IMR-90 (cell line): ENCODE measurements at regions not wholly inside any gene's neighbourhood (a gene's known extent, or its start where the extent isn't known, plus 50 kb on each side); places are given as distances from the start of the nearest gene placed in this dataset.

ENCODE experiments used
- ATAC-seq: fragments of 200-7000 bp; cut with Tn5 transposase; 2 replicates; pipeline ENCODE4 v1.9.1; 2020; ENCODE audit warnings: low read depth, mild to moderate bottlenecking, moderate library complexity
- BruUV-seq: library from RNA; stranded (reverse); fragments of 400-500 nt; replicated peaks from 2 replicates; lab custom pipeline; 2021; lab: Mats Ljungman, UMichigan
- CTCF ChIA-PET: fragments of 300-600 bp; formaldehyde crosslinking; extraction: SDS; loops from one replicate; lab custom pipeline; 2021; ENCODE audit warnings: antibody characterized with exemption; lab: Yijun Ruan, JAX
- POLR2A ChIA-PET: fragments of 300-600 bp; sonication (Branson Sonifier 250); formaldehyde crosslinking; loops from one replicate; lab custom pipeline; 2022; ENCODE audit warnings: antibody characterized with exemption; ENCODE audit not compliant: unreplicated experiment; lab: Charles Lee
- DNase-seq: peaks from one replicate; pipeline ENCODE4 v3.0.0; 2013
- H2AFZ ChIP-seq: replicated peaks from 2 replicates; pipeline ENCODE3; 2013; ENCODE audit warnings: low read length, mild to moderate bottlenecking; ENCODE audit not compliant: poor library complexity
- H2AK5ac ChIP-seq: 2 replicates; pipeline ENCODE4 v1.6.1; 2013; ENCODE audit warnings: low read depth, low read length, inconsistent platforms
- H2AK9ac ChIP-seq: replicated peaks from 2 replicates; pipeline ENCODE3; 2013; ENCODE audit warnings: mild to moderate bottlenecking, low read depth, low read length, moderate library complexity; ENCODE audit not compliant: poor library complexity
- H2BK120ac ChIP-seq: 2 replicates; pipeline ENCODE4 v1.6.1; 2013; ENCODE audit warnings: low read depth, low read length, inconsistent platforms
- H2BK15ac ChIP-seq: 3 replicates; pipeline ENCODE4 v1.6.1; 2013; ENCODE audit warnings: low read depth, low read length, inconsistent platforms
- H2BK20ac ChIP-seq: 2 replicates; pipeline ENCODE4 v1.6.1; 2013; ENCODE audit warnings: low read depth, mild to moderate bottlenecking, inconsistent platforms, low read length, moderate library complexity
- H2BK5ac ChIP-seq: 2 replicates; pipeline ENCODE4 v1.6.1; 2013; ENCODE audit warnings: mild to moderate bottlenecking, low read depth, low read length, inconsistent platforms; ENCODE audit not compliant: poor library complexity, severe bottlenecking
- H3K14ac ChIP-seq: replicated peaks from 2 replicates; pipeline ENCODE4 v1.6.1; 2013; ENCODE audit warnings: low read depth, low read length, inconsistent platforms
- H3K18ac ChIP-seq: 2 replicates; pipeline ENCODE4 v1.6.1; 2013; ENCODE audit warnings: low read depth, low read length, control low read depth
- H3K23ac ChIP-seq: 2 replicates; pipeline ENCODE4 v1.6.1; 2013; ENCODE audit warnings: low read depth, low read length, inconsistent platforms
- H3K27ac ChIP-seq: 2 replicates; pipeline ENCODE4 v1.5.1; 2013; ENCODE audit warnings: mild to moderate bottlenecking, control low read depth, low read length; ENCODE audit not compliant: insufficient read depth
- H3K27me3 ChIP-seq: 2 replicates; pipeline ENCODE4 v1.6.1; 2013; ENCODE audit warnings: low read length; ENCODE audit not compliant: control insufficient read depth, insufficient read depth
- H3K36me3 ChIP-seq: 2 replicates; pipeline ENCODE4 v1.6.1; 2013; ENCODE audit warnings: low read length, mixed read lengths; ENCODE audit not compliant: control insufficient read depth, insufficient read depth
- H3K4ac ChIP-seq: 2 replicates; pipeline ENCODE4 v1.6.1; 2013; ENCODE audit warnings: low read depth, low read length, inconsistent platforms
- H3K4me1 ChIP-seq: 2 replicates; pipeline ENCODE4 v1.6.1; 2013; ENCODE audit warnings: low read length, mixed read lengths; ENCODE audit not compliant: control insufficient read depth, insufficient read depth
- H3K4me2 ChIP-seq: 2 replicates; pipeline ENCODE4 v1.6.1; 2013; ENCODE audit warnings: low read depth, mild to moderate bottlenecking, control low read depth, low read length, moderate library complexity
- H3K4me3 ChIP-seq: 2 replicates; pipeline ENCODE4 v1.5.1; 2013; ENCODE audit warnings: low read depth, mild to moderate bottlenecking, control low read depth, low read length, moderate library complexity; ENCODE audit not compliant: insufficient read depth
- H3K56ac ChIP-seq: 2 replicates; pipeline ENCODE4 v1.6.1; 2013; ENCODE audit warnings: low read length, inconsistent platforms; ENCODE audit not compliant: insufficient read depth; ENCODE audit errors: extremely low read depth
- H3K79me1 ChIP-seq, 2 experiments: 2 replicates each; pipeline ENCODE4 v1.6.1; 2013; ENCODE audit warnings: low read length in 2 of 2, inconsistent platforms in 1 of 2, low read depth in 1 of 2
- H3K9ac ChIP-seq: 2 replicates; pipeline ENCODE4 v1.6.1; 2013; ENCODE audit warnings: low read depth, low read length, control low read depth
- H3K9me1 ChIP-seq: 2 replicates; pipeline ENCODE4 v1.6.1; 2013; ENCODE audit warnings: low read length, inconsistent platforms; ENCODE audit not compliant: insufficient read depth
- H3K9me3 ChIP-seq: 2 replicates; pipeline ENCODE4 v1.6.1; 2013; ENCODE audit warnings: low read length; ENCODE audit not compliant: control insufficient read depth, insufficient read depth
- H4K20me1 ChIP-seq: 2 replicates; pipeline ENCODE4 v1.6.1; 2013; ENCODE audit warnings: low read length, inconsistent platforms; ENCODE audit not compliant: insufficient read depth
- H4K5ac ChIP-seq: 2 replicates; pipeline ENCODE4 v1.6.1; 2013; ENCODE audit warnings: mild to moderate bottlenecking, low read depth, low read length, control low read depth
- H4K8ac ChIP-seq, 2 experiments: 2 replicates each; pipeline ENCODE4 v1.6.1; 2013; ENCODE audit warnings: low read depth in 2 of 2, low read length in 2 of 2, control low read depth in 1 of 2, inconsistent platforms in 1 of 2
- H4K91ac ChIP-seq: 2 replicates; pipeline ENCODE4 v1.6.1; 2013; ENCODE audit warnings: low read depth, low read length, inconsistent platforms; ENCODE audit not compliant: insufficient read depth
- BHLHE40 ChIP-seq: fragments of 150-350 bp; IDR thresholded peaks from 2 replicates; pipeline ENCODE4 v1.6.1; 2016; ENCODE audit warnings: mild to moderate bottlenecking, low read depth, low read length
- RCOR1 ChIP-seq: IDR thresholded peaks from 2 replicates; pipeline ENCODE4 v1.6.1; 2012; ENCODE audit warnings: mild to moderate bottlenecking, low read length, improper control_type of control experiment; ENCODE audit not compliant: insufficient replicate concordance
- WGBS, 2 experiments: methylation state at CpG; one replicate each; pipeline versions ENCODE4 v1.1.5 to v1.1.7; 2013; ENCODE audit warnings: missing lambda C conversion rate in 2 of 2; ENCODE audit not compliant: insufficient read length in 1 of 2; ENCODE audit errors: extremely low coverage in 2 of 2; 5-methylcytosine and 5-hydroxymethylcytosine counted together
- dilution Hi-C: fragments of 300-500 bp; cut with HindIII; formaldehyde crosslinking; loops from one replicate; pipeline ENCODE4 v1.14.3; 2018; ENCODE audit warnings: low sequenced_read_pairs; ENCODE audit not compliant: unreplicated experiment
- in situ Hi-C: fragments of 300-500 bp; cut with MboI; formaldehyde crosslinking; loops from 3 replicates; pipeline ENCODE4 v1.14.3; 2019; ENCODE audit warnings: low sequenced_read_pairs, inconsistent platforms, mixed read lengths
- intact Hi-C: fragments of 100-400 bp; cut with micrococcal nuclease; formaldehyde crosslinking; loops from 2 replicates; pipeline ENCODE4 v1.10.0; 2022
- TF ChIP-seq, protein P1 (sequence below): conservative IDR thresholded peaks from 2 replicates; pipeline ENCODE4 v1.5.1; 2012; ENCODE audit warnings: mild to moderate bottlenecking, low read depth, low read length, improper control_type of control experiment

DNA sequence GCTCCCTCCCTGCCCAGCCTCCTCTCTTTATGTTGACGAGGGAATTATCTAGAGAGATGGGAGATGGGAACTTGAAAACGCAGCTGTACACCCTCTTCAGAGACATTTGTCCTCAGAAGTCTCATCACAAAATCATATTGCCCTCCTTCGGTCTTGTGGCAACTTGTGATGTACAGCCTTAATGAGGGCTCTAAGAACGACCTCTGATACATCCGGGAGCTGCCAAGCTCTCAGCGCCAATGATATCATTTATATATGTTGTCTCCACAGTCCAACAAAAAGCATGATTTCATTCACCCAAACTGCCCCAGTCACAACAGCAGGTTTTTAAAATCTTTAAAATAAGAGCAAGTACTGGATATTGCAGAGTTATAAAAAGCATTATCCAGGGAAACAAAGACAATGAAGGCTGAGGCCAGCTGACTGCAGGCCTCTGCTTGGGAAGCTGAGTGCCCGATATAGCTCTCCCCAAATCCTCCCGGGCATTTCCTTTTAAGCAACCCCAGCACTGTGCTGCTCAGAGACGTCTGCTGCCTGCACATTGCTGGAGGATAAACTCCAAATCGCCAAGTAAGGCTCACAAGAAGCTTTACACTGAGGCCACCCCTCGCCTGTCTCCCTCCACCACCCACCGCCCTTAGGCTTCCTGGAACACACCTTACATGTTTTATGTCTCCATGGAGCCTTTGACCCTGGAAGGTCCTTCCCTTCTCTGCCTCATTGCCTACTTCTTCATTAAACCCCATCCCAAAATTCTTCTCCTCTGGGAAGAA is 236.1 kb downstream of the C1orf94 start:
- Histone ChIP-seq H2BK5ac (no peak overlapping the region), H3K56ac (no peak overlapping the region), H2AK9ac (no peak overlapping the region), H2BK20ac (no peak overlapping the region), H3K4me2 (no peak overlapping the region), H3K9me3 (peaks cover 28% of the 10 kb centered on the region), H2BK15ac (no peak overlapping the region), H3K23ac (no peak overlapping the region), H3K9me1 (no peaks in the 10 kb centered on the region), H3K4me3 (no peak overlapping the region), H3K79me1 (no peaks in the 10 kb centered on the region), H2AFZ (no peak overlapping the region), H4K91ac (no peak overlapping the region), H3K18ac (no peak overlapping the region), H3K4me1 (no peaks in the 10 kb centered on the region), H3K9ac (no peak overlapping the region), H2BK120ac (no peak overlapping the region), H2AK5ac (no peak overlapping the region), H4K5ac (no peak overlapping the region), H3K36me3 (no peaks in the 10 kb centered on the region), H4K8ac (no peak overlapping the region), H4K20me1 (no peaks in the 10 kb centered on the region), H3K27ac (no peak overlapping the region), H3K27me3 (no peaks in the 10 kb centered on the region), H3K14ac (no peak overlapping the region), H3K4ac (no peak overlapping the region)
- POLR2A ChIA-PET, result no interaction called here
- WGBS, 2 experiments, result 32% methylated on average over 4 of the region's 12 CpGs; no CpG with 5 or more reads in 1 of the 2 experiments
- in situ Hi-C loops (no loop called here), dilution Hi-C loops (no loop called here), intact Hi-C loops (no loop called here)
- TF ChIP-seq RCOR1 (no peak), BHLHE40 (no peak)
- TF ChIP-seq, protein P1, sequence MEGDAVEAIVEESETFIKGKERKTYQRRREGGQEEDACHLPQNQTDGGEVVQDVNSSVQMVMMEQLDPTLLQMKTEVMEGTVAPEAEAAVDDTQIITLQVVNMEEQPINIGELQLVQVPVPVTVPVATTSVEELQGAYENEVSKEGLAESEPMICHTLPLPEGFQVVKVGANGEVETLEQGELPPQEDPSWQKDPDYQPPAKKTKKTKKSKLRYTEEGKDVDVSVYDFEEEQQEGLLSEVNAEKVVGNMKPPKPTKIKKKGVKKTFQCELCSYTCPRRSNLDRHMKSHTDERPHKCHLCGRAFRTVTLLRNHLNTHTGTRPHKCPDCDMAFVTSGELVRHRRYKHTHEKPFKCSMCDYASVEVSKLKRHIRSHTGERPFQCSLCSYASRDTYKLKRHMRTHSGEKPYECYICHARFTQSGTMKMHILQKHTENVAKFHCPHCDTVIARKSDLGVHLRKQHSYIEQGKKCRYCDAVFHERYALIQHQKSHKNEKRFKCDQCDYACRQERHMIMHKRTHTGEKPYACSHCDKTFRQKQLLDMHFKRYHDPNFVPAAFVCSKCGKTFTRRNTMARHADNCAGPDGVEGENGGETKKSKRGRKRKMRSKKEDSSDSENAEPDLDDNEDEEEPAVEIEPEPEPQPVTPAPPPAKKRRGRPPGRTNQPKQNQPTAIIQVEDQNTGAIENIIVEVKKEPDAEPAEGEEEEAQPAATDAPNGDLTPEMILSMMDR, result no peak
- no peak for DNase-seq
- ATAC-seq, result no peak
- CTCF ChIA-PET, result no interaction called here
- BruUV-seq, result no TSS peak
